ENCODE measurements at regions not wholly inside any gene's neighbourhood (a gene's known extent, or its start where the extent isn't known, plus 50 kb on each side); places are given as distances from the start of the nearest gene placed in this dataset.

DNA sequence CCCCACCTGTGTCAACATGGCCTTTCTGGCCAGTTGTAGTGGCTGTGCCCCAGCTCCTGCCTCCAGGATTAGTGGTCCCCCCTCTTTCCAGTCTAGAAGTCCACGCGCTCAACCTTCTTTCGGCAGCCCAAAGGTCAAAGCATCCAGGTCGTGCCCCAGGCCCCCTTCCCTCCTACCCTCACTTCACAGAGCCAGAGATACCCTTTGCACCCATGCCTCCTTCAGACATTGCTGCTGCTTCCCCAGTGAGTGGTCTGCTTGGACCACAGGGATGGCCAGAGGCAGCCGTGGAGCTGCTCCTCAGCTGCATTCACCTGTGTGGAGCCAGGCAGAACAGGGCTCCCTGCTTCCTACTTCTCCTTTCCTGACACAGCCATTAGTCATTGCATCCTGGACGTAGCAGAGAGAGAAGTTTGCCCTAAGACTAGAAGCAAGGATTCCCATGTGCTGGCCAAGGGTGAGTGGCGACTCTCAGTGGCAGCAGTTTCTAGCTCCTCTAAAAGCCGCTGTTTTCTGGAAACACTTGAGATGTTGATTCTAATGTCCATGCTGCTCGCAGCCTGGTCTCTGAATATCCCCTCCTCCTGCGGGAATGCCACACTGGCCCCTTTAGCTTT, 243.1 kb upstream of the SHH start:
- no peak for TF ChIP-seq MAZ (IDR thresholded peaks at IDR 0.05; ENCODE audit: borderline replicate concordance, low read depth, low read length)
- TF ChIP-seq, protein P1, sequence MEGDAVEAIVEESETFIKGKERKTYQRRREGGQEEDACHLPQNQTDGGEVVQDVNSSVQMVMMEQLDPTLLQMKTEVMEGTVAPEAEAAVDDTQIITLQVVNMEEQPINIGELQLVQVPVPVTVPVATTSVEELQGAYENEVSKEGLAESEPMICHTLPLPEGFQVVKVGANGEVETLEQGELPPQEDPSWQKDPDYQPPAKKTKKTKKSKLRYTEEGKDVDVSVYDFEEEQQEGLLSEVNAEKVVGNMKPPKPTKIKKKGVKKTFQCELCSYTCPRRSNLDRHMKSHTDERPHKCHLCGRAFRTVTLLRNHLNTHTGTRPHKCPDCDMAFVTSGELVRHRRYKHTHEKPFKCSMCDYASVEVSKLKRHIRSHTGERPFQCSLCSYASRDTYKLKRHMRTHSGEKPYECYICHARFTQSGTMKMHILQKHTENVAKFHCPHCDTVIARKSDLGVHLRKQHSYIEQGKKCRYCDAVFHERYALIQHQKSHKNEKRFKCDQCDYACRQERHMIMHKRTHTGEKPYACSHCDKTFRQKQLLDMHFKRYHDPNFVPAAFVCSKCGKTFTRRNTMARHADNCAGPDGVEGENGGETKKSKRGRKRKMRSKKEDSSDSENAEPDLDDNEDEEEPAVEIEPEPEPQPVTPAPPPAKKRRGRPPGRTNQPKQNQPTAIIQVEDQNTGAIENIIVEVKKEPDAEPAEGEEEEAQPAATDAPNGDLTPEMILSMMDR (conservative IDR thresholded peaks at IDR 0.05; ENCODE audit: low read depth, low read length), result no peak
- no peak for TF ChIP-seq RFX5 (IDR thresholded peaks at IDR 0.05; ENCODE audit: low read depth, low read length)
- no peak for TF ChIP-seq MAFK (IDR thresholded peaks at IDR 0.05; ENCODE audit: low read depth, low read length)
